Motor neuron (in vitro differentiated cells): ENCODE measurements at regions not wholly inside any gene's neighbourhood (a gene's known extent, or its start where the extent isn't known, plus 50 kb on each side); places are given as distances from the start of the nearest gene placed in this dataset.
"Not testable (repeated sequence)": the region's sequence is repeated elsewhere in the genome, so short reads cannot be mapped to it uniquely, and the experiment has no call there.

Experiments
- ATAC-seq, 8 experiments: fragments of 200-7000 bp; cut with Tn5 transposase; replicated peaks in 6 of 8; 2 replicates each; pipeline ENCODE4 v1.8.0; 2021; ENCODE audit warnings: mild to moderate bottlenecking in 8 of 8, moderate library complexity in 8 of 8
- H3K27ac ChIP-seq, 2 donors: fragments of 250-450 bp; sonication (Bioruptor Pico); 2 replicates each; pipeline ENCODE4 v1.9.0; 2021; ENCODE audit warnings: antibody characterized with exemption in 2 of 2, mild to moderate bottlenecking in 2 of 2, moderate library complexity in 1 of 2
- H3K4me1 ChIP-seq, 2 donors: fragments of 250-450 bp; sonication (Bioruptor Pico); replicated peaks in 1 of 2; 2 replicates each; pipeline ENCODE4 v1.6.1; 2021; ENCODE audit warnings: antibody characterized with exemption in 2 of 2, mild to moderate bottlenecking in 2 of 2, moderate library complexity in 1 of 2
- H3K4me3 ChIP-seq, 5 donors: fragments of 250-450 bp; sonication (Bioruptor Pico); 2 replicates each; pipeline ENCODE4 v1.9.0; 2021; ENCODE audit warnings: antibody characterized with exemption in 5 of 5, mild to moderate bottlenecking in 5 of 5, moderate library complexity in 4 of 5
- WGBS, 10 experiments: fragments of 450-650 bp; shearing (Covaris generic); methylation state at CpG; one replicate each; pipeline ENCODE4 v1.0.0; 2022; 5-methylcytosine and 5-hydroxymethylcytosine counted together
- in situ Hi-C, 9 experiments: fragments of 400-800 bp; cut with MboI; loops; one replicate each; pipeline ENCODE4 v1.15.0; 2021; ENCODE audit warnings: low sequenced_read_pairs in 9 of 9, low pct_unique_long_range_greater_than_20kb in 2 of 9; ENCODE audit not compliant: unreplicated experiment in 9 of 9

DNA sequence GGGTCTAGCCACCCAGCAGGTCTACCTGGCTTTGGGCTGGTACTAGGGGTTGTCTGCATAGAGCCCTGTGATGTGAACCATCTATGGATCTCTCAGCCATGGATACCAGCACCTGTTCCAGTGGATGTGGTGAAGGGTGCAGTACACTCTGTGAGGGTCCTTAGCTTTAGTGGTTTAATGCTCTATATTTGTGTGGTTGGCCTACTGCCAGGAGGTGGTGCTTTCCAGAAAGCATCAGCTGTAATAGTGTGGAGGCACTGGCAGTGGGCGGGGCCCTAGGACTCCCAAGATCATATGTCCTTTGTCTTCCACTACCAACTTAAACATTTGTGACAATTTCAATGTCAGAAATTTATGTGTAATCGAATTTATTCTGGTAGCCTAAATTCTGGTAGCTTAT, 1065.1 kb downstream of the RPIA start:
- H3K4me1 ChIP-seq, H3K4me3 ChIP-seq, in situ Hi-C loops, H3K27ac ChIP-seq, ATAC-seq: not testable (repeated sequence)
- 40 to 50% methylated on average over 1 of the region's 2 CpGs; no CpG with 5 or more reads in 8 of the 10 experiments for WGBS, 10 experiments

DNA sequence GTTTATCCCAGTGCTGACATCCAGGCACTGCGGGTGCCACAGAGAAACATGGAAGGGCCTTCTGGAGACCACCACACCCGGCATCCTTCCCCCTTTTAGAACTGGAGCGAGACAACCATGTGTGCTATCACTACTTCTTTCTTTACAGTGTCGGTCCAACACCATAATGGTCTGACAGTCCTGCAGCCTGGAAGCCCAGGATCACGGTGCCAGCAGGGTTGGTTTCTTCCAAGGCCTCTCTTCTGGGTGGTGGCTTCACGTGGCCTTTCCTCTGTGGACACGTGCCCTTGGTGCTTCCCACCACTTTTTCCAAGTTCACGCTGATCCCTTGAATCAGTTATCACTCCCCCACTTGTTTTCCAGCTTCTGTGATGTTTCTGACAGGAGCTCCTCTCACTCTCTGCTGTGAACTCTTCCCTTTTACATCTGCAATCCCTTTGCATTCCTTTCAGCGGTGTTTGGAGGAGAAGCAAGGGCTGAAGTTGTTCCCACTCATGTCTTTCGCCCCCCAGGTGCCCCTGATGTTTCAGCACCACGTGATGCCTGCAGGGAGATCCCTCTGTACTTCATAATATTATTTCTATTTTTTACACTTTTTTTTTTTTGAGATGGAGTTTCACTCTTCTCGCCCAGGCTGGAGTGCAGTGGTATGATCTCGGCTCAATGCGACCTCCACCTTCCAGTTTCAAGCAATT, 1067.0 kb downstream of the RPIA start:
- H3K4me1 ChIP-seq, in situ Hi-C loops, H3K27ac ChIP-seq, H3K4me3 ChIP-seq, ATAC-seq: not testable (repeated sequence)
- WGBS, 10 experiments = 10 to 64% (median 33%) methylated on average over 4 to 14 of the region's 14 CpGs; no CpG with 5 or more reads in 1 of the 10 experiments

DNA sequence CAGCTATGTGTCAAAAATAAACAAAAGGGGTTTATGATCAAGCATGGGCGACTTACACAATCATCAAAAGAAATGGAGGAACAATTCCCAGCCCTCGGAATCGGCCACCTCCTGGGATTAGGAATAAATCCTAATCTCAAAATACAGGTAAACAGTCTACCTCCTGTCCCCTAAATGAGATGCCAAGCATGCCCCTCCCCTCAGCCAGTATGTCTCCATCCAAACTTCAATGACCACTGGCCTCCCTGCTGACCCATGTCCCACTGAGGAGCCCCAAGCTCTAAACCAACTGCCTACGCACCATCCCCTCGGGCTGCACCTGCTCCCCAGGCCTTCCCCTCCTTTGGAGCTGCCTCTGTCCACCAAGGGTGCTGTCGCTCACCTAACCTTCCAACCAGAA, 1069.3 kb downstream of the RPIA start:
- H3K4me3 ChIP-seq, in situ Hi-C loops, H3K4me1 ChIP-seq, ATAC-seq, H3K27ac ChIP-seq: not testable (repeated sequence)
- WGBS, 10 experiments = 21 to 68% (median 34%) methylated on average over 1 to 3 of the region's 6 CpGs

DNA sequence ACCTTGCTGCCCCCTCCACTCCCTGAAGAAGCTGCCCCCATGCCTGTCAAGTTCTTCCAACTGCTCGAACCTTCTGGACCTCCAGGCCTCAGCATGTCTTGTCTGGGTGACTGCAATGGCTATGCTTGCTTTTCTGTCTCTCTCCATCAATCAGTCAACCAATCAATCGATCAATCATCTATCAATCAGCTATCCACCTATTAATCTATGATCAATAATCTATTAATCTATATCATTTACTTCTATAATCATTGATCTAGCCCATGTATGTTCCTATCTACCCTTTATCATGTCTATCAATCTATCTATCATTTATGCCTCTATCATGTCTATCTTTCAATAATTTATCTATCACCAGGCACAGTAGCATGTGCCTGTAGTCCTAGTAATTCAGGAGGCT, 1069.7 kb downstream of the RPIA start:
- in situ Hi-C loops, H3K27ac ChIP-seq, H3K4me1 ChIP-seq, ATAC-seq, H3K4me3 ChIP-seq: not testable (repeated sequence)
- WGBS, 10 experiments = 0 to 40% (median 25%) methylated on average over 1 to 2 of the region's 2 CpGs; no CpG with 5 or more reads in 1 of the 10 experiments

DNA sequence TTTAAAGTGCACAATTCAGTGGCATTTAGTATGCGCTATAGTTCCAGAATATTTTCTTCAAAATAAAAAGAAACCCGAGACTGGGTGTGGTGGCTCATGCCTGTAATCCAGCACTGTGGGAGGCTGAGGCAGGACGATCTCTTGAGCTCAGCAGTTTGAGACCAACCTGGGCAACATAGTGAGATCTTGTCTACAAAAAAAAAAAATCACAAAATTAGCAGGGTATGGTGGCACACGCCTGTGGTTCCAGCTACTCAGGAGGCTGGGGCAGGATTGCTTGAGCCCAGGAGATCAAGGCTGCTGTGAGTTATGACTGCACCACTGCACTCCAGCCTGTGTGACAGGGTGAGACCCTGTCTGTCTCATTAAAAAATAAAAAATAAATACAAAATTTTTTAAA, 1070.4 kb downstream of the RPIA start:
- WGBS, 10 experiments = 29 to 100% (median 66%) methylated on average over 1 to 4 of the region's 4 CpGs
- H3K4me1 ChIP-seq, H3K4me3 ChIP-seq, in situ Hi-C loops, ATAC-seq, H3K27ac ChIP-seq: not testable (repeated sequence)

DNA sequence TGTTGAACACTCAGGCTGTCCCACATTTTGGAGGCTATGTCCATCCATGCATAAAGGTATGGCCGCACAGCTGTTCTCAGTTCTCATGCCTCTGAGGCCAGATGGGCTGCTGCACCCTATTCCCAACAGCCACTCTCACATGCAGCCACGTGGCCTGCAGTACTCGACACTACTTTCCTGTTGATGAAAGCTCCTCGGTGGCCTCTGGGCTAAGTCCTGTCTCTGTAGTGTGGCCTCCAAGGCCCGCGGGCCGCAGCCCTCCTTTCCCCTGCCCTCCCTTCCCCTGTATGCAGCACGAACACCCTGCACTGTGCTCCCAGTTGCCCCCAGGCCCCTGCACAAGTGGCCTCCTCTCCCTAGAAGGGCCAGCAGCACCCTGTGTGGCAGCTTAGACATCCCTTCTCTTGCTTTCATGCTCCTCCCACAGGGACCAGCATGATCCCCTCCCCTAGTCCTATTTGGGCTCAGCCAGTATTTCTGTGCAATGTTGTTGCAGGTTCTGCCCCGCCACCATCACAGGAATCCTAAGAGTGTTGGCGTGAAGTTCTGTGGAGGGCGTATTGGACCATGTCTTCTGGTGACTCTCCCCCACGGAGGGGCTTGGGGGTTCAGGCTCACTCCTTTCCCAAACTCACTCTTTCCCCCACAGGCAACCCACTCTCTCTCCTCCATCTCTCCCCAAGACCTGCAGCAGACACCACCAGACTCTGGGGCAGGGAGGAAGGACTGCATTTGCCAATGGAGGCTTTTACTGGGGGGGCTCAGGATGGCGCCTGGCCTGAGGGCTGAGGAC, 1071.2 kb downstream of the RPIA start:
- WGBS, 10 experiments = 42 to 100% (median 73%) methylated on average over 1 to 11 of the region's 13 CpGs; no CpG with 5 or more reads in 2 of the 10 experiments
- H3K4me3 ChIP-seq, H3K27ac ChIP-seq, ATAC-seq, in situ Hi-C loops, H3K4me1 ChIP-seq: not testable (repeated sequence)

DNA sequence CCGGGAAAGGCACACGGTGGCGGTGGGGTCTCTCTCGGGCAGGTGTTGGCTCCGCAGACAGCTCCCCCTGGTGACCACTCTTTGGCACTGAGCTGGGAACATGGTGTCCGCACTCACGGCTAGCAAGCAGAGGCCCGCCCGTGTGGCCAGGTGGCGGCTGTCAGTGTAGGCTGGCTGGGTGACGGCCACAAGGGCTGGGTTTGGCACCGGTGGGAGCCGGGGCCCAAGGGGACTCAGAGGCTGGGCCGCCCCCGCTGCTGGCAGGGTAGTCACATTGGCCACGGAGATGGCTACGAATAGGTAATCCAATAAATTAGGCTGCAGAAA, 1071.7 kb downstream of the RPIA start:
- H3K4me1 ChIP-seq = no peaks in the 10 kb centered on the region
- H3K4me3 ChIP-seq = no peak overlapping the region
- H3K27ac ChIP-seq = no peak overlapping the region
- in situ Hi-C loops = no loop called here
- WGBS, 10 experiments = 0 to 77% (median 45%) methylated on average over 1 to 15 of the region's 17 CpGs; no CpG with 5 or more reads in 4 of the 10 experiments
- ATAC-seq = no peak

DNA sequence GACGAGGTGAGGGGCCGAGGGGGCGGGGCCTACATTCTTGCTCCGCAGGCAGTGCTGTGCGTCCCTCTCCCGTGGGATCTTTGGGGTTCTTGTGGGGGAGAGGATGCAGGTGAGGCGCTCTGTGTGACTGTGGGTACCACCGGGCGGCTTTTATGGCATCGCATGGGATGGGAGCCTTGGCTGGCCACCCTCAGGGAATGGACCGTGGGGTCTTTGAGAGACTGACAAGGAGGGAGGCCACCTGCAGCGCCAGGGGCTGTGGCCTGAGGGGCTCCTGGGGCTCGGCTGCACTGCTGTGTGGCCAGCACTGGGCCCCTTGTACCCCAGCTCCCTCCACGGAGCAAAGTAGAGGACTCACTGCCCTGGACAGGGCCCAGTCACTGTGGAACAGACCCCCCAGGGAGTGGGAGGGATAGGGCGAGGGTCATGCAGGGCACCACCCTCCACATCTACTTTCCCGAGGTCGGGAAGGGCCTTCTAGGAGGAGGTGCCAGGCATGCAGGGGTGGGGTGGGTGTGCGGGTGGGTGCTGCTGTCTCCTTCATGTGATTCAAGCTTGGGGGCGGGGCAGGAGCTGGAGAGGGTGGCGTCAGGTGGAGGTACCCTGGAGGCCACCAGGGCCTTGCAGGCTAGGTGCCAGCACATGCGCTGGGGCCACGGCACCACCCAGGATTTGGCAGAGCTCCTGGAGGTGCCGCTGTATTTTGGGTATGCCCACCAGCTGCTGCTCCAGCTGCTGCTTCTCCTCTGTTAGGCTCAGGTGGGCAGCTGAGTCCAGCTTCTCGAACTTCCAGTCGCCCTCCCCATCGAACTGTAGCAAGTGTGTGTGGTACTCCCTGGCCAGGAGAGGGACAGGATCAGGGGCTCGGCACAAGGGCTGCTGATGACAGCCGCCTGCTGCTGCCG, 1072.4 kb downstream of the RPIA start:
- Histone ChIP-seq H3K4me3 (no peak overlapping the region), H3K4me1 (no peaks in the 10 kb centered on the region), H3K27ac (no peak overlapping the region)
- ATAC-seq = no peak
- in situ Hi-C loops = no loop called here
- WGBS, 10 experiments = 29 to 64% (median 48%) methylated on average over 1 to 10 of the region's 29 CpGs; no CpG with 5 or more reads in 6 of the 10 experiments

DNA sequence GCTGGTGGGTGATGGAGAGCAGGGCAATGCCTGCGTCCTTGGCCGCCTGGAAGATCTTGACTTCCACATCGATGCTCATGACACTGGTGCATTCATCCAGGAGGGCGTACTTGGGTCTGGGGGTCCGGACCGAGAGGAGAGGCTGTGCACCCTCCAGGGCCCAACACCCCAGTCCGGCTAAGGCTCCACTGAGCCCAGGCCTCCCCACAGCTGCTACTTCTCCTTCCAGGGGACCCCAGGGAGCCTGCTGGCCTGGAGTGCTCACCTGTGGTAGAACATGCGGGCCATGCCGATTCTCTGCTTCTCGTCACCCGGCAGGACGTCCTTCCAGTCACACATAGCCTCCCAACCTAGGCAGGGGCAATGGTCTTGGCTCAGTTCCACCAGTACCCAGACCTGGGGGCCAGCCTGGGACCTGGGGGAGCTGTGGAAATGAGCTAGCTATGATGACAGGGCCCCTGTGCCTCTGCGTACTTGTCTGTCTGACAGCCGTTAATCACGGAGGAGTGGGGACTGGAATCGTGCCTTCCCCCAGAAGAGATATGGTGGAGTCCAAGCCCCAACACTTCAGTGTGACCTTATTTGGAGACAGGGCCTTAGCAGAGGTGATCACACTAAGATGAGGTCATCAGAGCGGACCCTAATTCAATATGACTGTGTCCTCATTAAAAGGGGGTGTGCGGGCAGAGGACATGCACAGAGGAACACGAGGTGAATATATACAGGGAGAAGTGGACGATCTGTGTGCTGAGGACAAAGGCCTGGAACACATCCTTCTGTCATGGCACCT, 1073.3 kb downstream of the RPIA start:
- ATAC-seq, H3K4me3 ChIP-seq, H3K27ac ChIP-seq, in situ Hi-C loops, H3K4me1 ChIP-seq: not testable (repeated sequence)
- 34 to 100% (median 66%) methylated on average over 1 to 17 of the region's 20 CpGs for WGBS, 10 experiments

DNA sequence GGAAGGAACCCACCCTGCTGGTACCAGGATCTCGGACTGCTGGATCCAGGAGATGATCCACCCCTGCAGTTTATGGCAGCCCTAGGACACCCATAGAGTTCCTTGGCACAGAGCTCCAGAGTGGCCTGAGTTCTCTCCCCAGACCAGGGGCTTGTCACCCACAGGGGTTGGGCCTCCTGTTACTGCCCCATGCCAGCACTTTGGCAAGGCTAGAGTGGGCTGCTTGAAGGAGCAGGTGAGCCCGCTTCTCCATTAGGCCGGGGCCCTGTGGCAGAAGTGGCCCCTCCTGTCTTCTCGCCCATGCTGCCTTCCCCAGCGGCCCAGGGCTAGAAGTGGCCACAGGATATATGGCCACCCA, 1073.9 kb downstream of the RPIA start:
- ATAC-seq, in situ Hi-C loops, H3K4me3 ChIP-seq, H3K27ac ChIP-seq, H3K4me1 ChIP-seq: not testable (repeated sequence)
- WGBS, 10 experiments = 15 to 65% (median 58%) methylated on average over 1 to 5 of the region's 5 CpGs; no CpG with 5 or more reads in 2 of the 10 experiments

DNA sequence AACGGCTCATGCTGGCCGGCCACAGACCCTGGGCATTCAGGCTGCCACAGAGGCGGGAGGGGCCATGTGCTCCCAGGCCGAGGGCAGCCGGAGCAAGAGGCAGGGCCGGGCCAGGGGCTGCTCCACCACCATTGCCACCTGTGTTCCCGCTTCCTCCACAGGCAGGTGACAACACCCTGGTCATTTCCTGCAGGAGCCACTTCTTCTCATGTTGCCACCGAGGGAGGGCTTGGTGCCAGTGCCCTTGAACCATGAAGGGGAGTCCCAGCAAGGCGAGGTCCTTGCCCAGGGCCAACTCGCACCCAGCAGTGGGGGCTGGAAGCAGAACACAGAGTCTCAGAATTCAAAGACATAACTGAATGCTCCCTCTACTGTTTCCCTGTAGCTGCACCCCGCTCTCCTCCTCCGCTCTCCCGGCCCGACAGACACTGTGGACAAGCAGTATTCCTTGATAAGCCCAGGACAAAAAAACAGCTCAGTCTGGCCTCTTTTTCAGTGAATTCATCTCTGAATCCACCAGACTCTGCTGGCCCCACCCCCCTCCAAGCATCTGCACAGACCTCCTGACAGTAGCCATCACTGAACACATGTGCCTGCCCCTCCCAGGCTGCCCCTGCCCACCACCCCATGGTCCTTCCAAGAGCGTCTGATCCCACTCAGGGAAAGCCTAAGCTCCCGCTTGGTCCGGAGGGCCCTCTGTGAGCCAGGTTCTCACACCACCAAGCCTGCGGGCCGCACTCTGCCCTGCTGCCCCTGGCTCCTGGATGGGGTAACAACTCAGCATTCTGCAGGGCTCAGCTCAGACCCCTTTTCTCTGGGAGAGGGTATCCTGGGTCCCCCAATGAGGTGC, 1074.9 kb downstream of the RPIA start:
- H3K4me3 ChIP-seq, ATAC-seq, H3K27ac ChIP-seq, in situ Hi-C loops, H3K4me1 ChIP-seq: not testable (repeated sequence)
- 20 to 87% (median 58%) methylated on average over 1 to 15 of the region's 19 CpGs; no CpG with 5 or more reads in 3 of the 10 experiments for WGBS, 10 experiments

DNA sequence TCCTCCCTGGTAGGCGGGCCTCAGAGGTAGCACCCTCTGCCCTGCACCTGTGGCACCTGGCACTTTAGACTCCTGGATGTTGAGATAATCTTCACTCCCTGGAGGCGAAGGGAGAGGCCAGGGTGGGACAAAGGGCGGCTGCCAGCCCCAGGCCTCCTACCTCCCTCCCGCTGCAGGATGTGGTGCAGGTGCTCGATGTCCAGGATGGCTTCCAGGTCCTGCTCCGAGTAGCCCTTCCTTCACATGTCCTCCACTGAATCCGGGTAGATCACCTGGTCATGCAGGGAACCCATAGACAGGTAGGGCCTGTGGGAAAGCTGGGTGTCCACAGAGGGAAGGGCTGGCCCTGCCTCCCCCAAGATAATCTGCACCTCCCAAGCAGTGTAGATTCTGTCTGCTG, 1075.6 kb downstream of the RPIA start:
- in situ Hi-C loops, H3K4me1 ChIP-seq, H3K4me3 ChIP-seq, ATAC-seq, H3K27ac ChIP-seq: not testable (repeated sequence)
- WGBS, 10 experiments = 20 to 71% (median 53%) methylated on average over 2 to 5 of the region's 7 CpGs; no CpG with 5 or more reads in 3 of the 10 experiments
